HFFc6 (cell line): ENCODE measurements at regions not wholly inside any gene's neighbourhood (a gene's known extent, or its start where the extent isn't known, plus 50 kb on each side); places are given as distances from the start of the nearest gene placed in this dataset.

Source experiments
- DNase-seq: peaks from one replicate; pipeline ENCODE4 v3.0.0-alpha.2; 2018
- H3K27ac Mint-ChIP-seq: 2 replicates; pipeline ENCODE4 v1.8.0; 2020; ENCODE audit warnings: mild to moderate bottlenecking, mixed read lengths
- H3K27me3 Mint-ChIP-seq: 2 replicates; pipeline ENCODE4 v1.8.0; 2021; ENCODE audit warnings: mild to moderate bottlenecking, moderate library complexity, mixed read lengths; ENCODE audit not compliant: insufficient read depth
- H3K36me3 Mint-ChIP-seq: 2 replicates; pipeline ENCODE4 v1.8.0; 2021; ENCODE audit warnings: low read depth, mixed read lengths
- H3K4me1 Mint-ChIP-seq: 2 replicates; pipeline ENCODE4 v1.8.0; 2020; ENCODE audit warnings: low read depth, mixed read lengths
- H3K4me3 Mint-ChIP-seq: 2 replicates; pipeline ENCODE4 v1.8.0; 2020; ENCODE audit warnings: mild to moderate bottlenecking, moderate library complexity, mixed read lengths
- H3K9me3 Mint-ChIP-seq: 2 replicates; pipeline ENCODE4 v1.8.0; 2020; ENCODE audit warnings: mild to moderate bottlenecking, mixed read lengths
- TF ChIP-seq, protein P1 (sequence below): fragments of 200-600 bp; sonication (generic); IDR thresholded peaks from 2 replicates; pipeline ENCODE4 v1.5.0; 2021; ENCODE audit warnings: antibody characterized with exemption, mild to moderate bottlenecking

GRCh38 chr5:99068944-99069650 lies 140.3 kb upstream of the CHD1 start:
- DNase-seq, result no peak
- Mint-ChIP-seq H3K36me3 (no peaks in the 10 kb centered on the region), H3K27me3 (peaks cover 5% of the 10 kb centered on the region), H3K4me1 (peaks cover 1% of the 10 kb centered on the region), H3K27ac (no peak overlapping the region), H3K9me3 (no peaks in the 10 kb centered on the region), H3K4me3 (no peak overlapping the region)
- TF ChIP-seq, protein P1, sequence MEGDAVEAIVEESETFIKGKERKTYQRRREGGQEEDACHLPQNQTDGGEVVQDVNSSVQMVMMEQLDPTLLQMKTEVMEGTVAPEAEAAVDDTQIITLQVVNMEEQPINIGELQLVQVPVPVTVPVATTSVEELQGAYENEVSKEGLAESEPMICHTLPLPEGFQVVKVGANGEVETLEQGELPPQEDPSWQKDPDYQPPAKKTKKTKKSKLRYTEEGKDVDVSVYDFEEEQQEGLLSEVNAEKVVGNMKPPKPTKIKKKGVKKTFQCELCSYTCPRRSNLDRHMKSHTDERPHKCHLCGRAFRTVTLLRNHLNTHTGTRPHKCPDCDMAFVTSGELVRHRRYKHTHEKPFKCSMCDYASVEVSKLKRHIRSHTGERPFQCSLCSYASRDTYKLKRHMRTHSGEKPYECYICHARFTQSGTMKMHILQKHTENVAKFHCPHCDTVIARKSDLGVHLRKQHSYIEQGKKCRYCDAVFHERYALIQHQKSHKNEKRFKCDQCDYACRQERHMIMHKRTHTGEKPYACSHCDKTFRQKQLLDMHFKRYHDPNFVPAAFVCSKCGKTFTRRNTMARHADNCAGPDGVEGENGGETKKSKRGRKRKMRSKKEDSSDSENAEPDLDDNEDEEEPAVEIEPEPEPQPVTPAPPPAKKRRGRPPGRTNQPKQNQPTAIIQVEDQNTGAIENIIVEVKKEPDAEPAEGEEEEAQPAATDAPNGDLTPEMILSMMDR, result no peak

DNA sequence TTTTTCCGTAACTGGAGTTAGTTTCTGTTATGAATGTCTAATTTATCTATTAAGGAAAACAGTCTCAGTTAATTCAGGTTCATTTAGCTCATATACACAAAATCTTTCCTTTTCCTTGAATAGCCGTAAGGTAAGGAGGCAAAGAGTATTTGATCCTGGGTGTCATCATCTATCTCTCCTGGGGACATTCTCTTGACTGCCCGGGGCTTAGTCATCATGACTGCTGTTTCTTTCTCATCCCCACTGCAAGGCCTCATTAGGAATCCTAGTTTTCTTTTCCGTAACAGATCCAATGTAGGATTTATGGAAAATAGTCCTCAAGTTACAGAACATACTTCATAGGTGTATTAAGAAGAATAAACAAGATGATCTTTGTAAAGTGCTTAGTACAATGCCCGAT lies 134.9 kb upstream of the CHD1 start:
- TF ChIP-seq, protein P1, result no peak
- no peak for DNase-seq
- H3K4me1 Mint-ChIP-seq, result peaks cover 39% of the 10 kb centered on the region
- H3K27ac Mint-ChIP-seq, result no peak overlapping the region
- H3K4me3 Mint-ChIP-seq, result no peak overlapping the region
- H3K36me3 Mint-ChIP-seq, result peaks cover 4% of the 10 kb centered on the region; the same call in 1 of the 2 replicates
- no peaks in the 10 kb centered on the region for H3K9me3 Mint-ChIP-seq
- H3K27me3 Mint-ChIP-seq, result peaks cover 2% of the 10 kb centered on the region; the same call in 1 of the 2 replicates

DNA sequence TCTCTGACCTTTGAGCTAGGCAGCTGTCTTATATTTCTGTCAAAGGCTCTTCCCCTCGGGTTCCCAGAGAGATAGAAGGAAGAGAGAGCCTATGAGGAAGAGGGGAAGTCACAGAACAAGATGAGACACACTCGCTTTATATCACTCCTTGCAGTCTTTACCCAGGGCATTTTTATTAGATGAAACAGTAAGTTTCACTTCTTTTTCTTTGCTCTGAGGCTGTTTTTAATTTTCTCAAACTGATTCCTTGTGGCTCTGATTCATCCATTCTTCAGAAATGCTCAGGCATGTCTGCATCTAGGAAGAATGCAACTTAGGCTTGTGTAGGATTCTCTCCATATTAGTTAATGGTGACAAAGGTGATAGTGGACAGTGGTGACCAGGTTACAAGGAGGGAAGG lies 132.9 kb upstream of the CHD1 start:
- Mint-ChIP-seq H3K36me3 (peaks cover 4% of the 10 kb centered on the region; the same call in 1 of the 2 replicates), H3K27me3 (peaks cover 2% of the 10 kb centered on the region; the same call in 1 of the 2 replicates), H3K9me3 (no peaks in the 10 kb centered on the region), H3K4me3 (peak overlapping the region; percentile 78), H3K4me1 (peaks cover 52% of the 10 kb centered on the region), H3K27ac (peak overlapping the region; percentile 90)
- TF ChIP-seq, protein P1, result no peak
- DNase-seq, result peak; percentile 81

DNA sequence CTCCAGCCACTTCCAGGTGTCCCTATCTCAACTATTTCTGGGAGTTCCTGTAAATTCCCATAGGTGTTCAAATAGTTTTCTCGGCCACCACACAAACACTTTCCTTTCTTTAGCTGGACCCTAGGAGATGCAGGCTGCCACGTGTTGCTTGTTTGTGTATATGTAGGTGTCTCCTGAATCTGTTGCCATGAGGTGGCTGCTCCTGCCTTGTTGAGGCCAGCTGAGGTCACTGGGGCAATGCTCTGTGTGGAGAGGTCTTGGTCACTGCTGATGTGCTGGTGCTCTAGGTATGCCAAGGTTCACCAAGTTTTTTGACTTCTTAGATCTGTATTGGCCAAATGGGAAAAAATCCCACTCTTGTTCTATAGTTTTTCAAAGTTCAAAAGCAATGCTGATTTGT lies 132.5 kb upstream of the CHD1 start:
- H3K4me1 Mint-ChIP-seq, result peaks cover 52% of the 10 kb centered on the region
- TF ChIP-seq, protein P1, result no peak
- no peaks in the 10 kb centered on the region for H3K9me3 Mint-ChIP-seq
- DNase-seq, result peak; percentile 17
- peaks cover 2% of the 10 kb centered on the region; the same call in 1 of the 2 replicates for H3K27me3 Mint-ChIP-seq
- peaks cover 4% of the 10 kb centered on the region; the same call in 1 of the 2 replicates for H3K36me3 Mint-ChIP-seq
- peak overlapping the region; percentile 90 for H3K27ac Mint-ChIP-seq
- H3K4me3 Mint-ChIP-seq, result peak overlapping the region; percentile 78

- H3K27ac Mint-ChIP-seq, result peak overlapping the region; percentile 90
- TF ChIP-seq, protein P1, result peak; percentile 98
- H3K36me3 Mint-ChIP-seq, result peaks cover 4% of the 10 kb centered on the region; the same call in 1 of the 2 replicates
- peak; percentile 62 for DNase-seq
- H3K4me3 Mint-ChIP-seq, result peak overlapping the region; percentile 78
- H3K9me3 Mint-ChIP-seq, result no peaks in the 10 kb centered on the region
- H3K27me3 Mint-ChIP-seq, result peaks cover 2% of the 10 kb centered on the region; the same call in 1 of the 2 replicates
- H3K4me1 Mint-ChIP-seq, result peaks cover 52% of the 10 kb centered on the region
Measured at GRCh38 chr5:99060306-99061261, 131.8 kb upstream of the CHD1 start.
